ENCODE measurements at regions not wholly inside any gene's neighbourhood (a gene's known extent, or its start where the extent isn't known, plus 50 kb on each side); places are given as distances from the start of the nearest gene placed in this dataset.

- H3K9me3 Mint-ChIP-seq: peaks cover 80% of the 10 kb centered on the region
- H3K27me3 Mint-ChIP-seq (ENCODE audit: low read depth): peaks cover 22% of the 10 kb centered on the region
- TF ChIP-seq JAZF1 (CRISPR knock-in tag; IDR thresholded peaks at IDR 0.05) (no peak), NFATC4 (CRISPR knock-in tag; IDR thresholded peaks at IDR 0.05) (no peak), ZNF138 (CRISPR knock-in tag; conservative IDR thresholded peaks at IDR 0.05) (no peak), MXD4 (CRISPR knock-in tag; IDR thresholded peaks at IDR 0.05; ENCODE audit: borderline replicate concordance) (no peak), SMAD3 (CRISPR knock-in tag; IDR thresholded peaks at IDR 0.05; ENCODE audit: borderline replicate concordance) (no peak)
- TF ChIP-seq, protein P1, sequence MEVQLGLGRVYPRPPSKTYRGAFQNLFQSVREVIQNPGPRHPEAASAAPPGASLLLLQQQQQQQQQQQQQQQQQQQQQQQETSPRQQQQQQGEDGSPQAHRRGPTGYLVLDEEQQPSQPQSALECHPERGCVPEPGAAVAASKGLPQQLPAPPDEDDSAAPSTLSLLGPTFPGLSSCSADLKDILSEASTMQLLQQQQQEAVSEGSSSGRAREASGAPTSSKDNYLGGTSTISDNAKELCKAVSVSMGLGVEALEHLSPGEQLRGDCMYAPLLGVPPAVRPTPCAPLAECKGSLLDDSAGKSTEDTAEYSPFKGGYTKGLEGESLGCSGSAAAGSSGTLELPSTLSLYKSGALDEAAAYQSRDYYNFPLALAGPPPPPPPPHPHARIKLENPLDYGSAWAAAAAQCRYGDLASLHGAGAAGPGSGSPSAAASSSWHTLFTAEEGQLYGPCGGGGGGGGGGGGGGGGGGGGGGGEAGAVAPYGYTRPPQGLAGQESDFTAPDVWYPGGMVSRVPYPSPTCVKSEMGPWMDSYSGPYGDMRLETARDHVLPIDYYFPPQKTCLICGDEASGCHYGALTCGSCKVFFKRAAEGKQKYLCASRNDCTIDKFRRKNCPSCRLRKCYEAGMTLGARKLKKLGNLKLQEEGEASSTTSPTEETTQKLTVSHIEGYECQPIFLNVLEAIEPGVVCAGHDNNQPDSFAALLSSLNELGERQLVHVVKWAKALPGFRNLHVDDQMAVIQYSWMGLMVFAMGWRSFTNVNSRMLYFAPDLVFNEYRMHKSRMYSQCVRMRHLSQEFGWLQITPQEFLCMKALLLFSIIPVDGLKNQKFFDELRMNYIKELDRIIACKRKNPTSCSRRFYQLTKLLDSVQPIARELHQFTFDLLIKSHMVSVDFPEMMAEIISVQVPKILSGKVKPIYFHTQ (CRISPR knock-in tag; IDR thresholded peaks at IDR 0.05): no peak
- TF ChIP-seq, protein P2, sequence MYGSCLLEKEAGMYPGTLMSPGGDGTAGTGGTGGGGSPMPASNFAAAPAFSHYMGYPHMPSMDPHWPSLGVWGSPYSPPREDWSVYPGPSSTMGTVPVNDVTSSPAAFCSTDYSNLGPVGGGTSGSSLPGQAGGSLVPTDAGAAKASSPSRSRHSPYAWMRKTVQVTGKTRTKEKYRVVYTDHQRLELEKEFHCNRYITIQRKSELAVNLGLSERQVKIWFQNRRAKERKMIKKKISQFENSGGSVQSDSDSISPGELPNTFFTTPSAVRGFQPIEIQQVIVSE (CRISPR knock-in tag; IDR thresholded peaks at IDR 0.05; ENCODE audit: borderline replicate concordance): no peak
- TF ChIP-seq, protein P3, sequence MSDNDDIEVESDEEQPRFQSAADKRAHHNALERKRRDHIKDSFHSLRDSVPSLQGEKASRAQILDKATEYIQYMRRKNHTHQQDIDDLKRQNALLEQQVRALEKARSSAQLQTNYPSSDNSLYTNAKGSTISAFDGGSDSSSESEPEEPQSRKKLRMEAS (CRISPR knock-in tag; IDR thresholded peaks at IDR 0.05): no peak
- TF ChIP-seq, protein P4, sequence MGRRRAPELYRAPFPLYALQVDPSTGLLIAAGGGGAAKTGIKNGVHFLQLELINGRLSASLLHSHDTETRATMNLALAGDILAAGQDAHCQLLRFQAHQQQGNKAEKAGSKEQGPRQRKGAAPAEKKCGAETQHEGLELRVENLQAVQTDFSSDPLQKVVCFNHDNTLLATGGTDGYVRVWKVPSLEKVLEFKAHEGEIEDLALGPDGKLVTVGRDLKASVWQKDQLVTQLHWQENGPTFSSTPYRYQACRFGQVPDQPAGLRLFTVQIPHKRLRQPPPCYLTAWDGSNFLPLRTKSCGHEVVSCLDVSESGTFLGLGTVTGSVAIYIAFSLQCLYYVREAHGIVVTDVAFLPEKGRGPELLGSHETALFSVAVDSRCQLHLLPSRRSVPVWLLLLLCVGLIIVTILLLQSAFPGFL (CRISPR knock-in tag; IDR thresholded peaks at IDR 0.05; ENCODE audit: borderline replicate concordance): no peak
- ChIA-PET POLR2A (no interaction called here), CTCF (no interaction called here)
- H3K27ac Mint-ChIP-seq: no peak overlapping the region
- no peaks in the 10 kb centered on the region for H3K4me1 Mint-ChIP-seq
- peaks cover 80% of the 10 kb centered on the region for H3K36me3 Mint-ChIP-seq
- no peak overlapping the region for H3K4me3 Mint-ChIP-seq
- no peak for DNase-seq (ENCODE audit: low spot score)
- no peak for ATAC-seq
Measured at GRCh38 chr1:5345556-5345955, 646.7 kb downstream of the NPHP4 start.

DNA sequence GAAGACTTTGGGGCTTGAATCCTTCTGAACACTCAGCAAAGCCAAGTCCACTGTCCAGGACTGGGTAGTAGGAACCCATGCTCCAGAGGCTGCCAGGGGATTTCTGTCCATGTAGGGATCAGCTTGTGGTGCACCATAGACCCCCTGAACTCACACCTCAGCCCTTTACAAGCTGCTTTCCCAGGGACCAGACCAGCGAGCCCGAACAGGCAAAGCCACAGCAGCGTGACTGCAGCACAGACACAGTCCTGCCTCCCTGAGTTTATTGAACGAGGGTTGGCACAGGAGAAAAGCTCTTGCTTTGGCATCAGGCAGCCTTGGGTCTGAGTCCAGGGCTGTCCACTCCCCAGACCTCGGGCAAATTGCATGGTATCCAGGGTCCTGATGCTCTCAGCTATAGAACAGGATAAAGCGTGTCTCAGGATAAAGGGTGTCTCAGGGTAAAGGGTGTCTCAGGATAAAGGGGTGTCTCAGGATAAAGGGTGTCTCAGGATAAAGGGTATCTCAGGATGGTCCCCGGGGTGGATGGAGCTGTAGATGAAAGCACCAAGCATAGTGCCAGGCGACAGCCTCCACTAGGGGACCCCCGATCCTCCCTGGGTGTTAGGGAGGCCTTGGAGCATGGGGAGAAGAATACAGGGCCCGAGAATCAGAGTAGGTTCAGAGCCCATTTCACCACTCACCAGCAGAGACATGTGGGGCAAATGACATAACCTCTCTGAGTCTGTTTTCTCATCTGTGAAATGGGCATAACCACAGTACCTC, 648.8 kb downstream of the NPHP4 start:
- ChIA-PET CTCF (no interaction called here), POLR2A (no interaction called here)
- ATAC-seq (no peak), DNase-seq (ENCODE audit: low spot score) (no peak)
- Mint-ChIP-seq H3K36me3 (peaks cover 77% of the 10 kb centered on the region), H3K4me3 (no peak overlapping the region), H3K4me1 (no peaks in the 10 kb centered on the region), H3K9me3 (peaks cover 75% of the 10 kb centered on the region), H3K27ac (no peak overlapping the region), H3K27me3 (ENCODE audit: low read depth) (peaks cover 16% of the 10 kb centered on the region)
- TF ChIP-seq TCF7 (CRISPR knock-in tag; IDR thresholded peaks at IDR 0.05; ENCODE audit: low read depth) (no peak), MXD4 (CRISPR knock-in tag; IDR thresholded peaks at IDR 0.05; ENCODE audit: borderline replicate concordance) (no peak), ZNF512 (CRISPR knock-in tag; IDR thresholded peaks at IDR 0.05; ENCODE audit: borderline replicate concordance) (no peak), ZNF317 (CRISPR knock-in tag; IDR thresholded peaks at IDR 0.05; ENCODE audit: borderline replicate concordance, low read depth) (no peak), ZNF396 (CRISPR knock-in tag; IDR thresholded peaks at IDR 0.05; ENCODE audit: borderline replicate concordance) (no peak)
- TF ChIP-seq, protein P3 (CRISPR knock-in tag; IDR thresholded peaks at IDR 0.05): no peak

DNA sequence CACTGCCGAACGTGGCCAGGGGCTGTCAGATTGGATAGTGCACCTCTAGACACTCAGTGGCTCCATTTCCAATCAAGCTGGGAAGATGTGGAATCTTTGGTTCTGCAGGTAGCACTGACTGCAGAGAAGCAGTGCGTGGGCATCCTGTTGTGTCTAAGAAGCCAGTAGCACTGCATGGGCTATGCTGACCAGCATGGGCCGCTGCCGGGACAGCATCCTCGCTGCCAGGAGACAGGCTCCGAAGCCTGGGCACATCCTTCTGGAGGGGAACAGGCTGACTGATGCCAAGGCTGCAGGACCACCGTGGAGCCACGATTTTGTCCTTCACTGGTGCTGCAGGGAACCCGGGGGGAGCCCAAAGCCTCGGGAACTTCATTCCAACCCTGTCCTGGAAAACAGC, 649.4 kb downstream of the NPHP4 start:
- CTCF ChIA-PET: no interaction called here
- DNase-seq (ENCODE audit: low spot score) (no peak), ATAC-seq (no peak)
- H3K27me3 Mint-ChIP-seq (ENCODE audit: low read depth): peaks cover 16% of the 10 kb centered on the region
- no peak overlapping the region for H3K4me3 Mint-ChIP-seq
- H3K36me3 Mint-ChIP-seq: peaks cover 77% of the 10 kb centered on the region
- no peaks in the 10 kb centered on the region for H3K4me1 Mint-ChIP-seq
- POLR2A ChIA-PET: no interaction called here
- no peak overlapping the region for H3K27ac Mint-ChIP-seq
- peaks cover 78% of the 10 kb centered on the region for H3K9me3 Mint-ChIP-seq
- TF ChIP-seq SMAD4 (CRISPR knock-in tag; IDR thresholded peaks at IDR 0.05) (no peak), NR2C2 (CRISPR knock-in tag; IDR thresholded peaks at IDR 0.05) (no peak), STAT6 (CRISPR knock-in tag; conservative IDR thresholded peaks at IDR 0.05; ENCODE audit: low read depth) (no peak), GRHL2 (CRISPR knock-in tag; IDR thresholded peaks at IDR 0.05; ENCODE audit: insufficient replicate concordance, severe bottlenecking) (no peak), E2F4 (CRISPR knock-in tag; IDR thresholded peaks at IDR 0.05; ENCODE audit: borderline replicate concordance, low read depth) (no peak), MXD4 (CRISPR knock-in tag; IDR thresholded peaks at IDR 0.05; ENCODE audit: borderline replicate concordance) (no peak)

All from WTC11 (cell line).